SHP77 treated with DMSO at 0.1 percent for 48 hours (cell line): ENCODE measurements at regions not wholly inside any gene's neighbourhood (a gene's known extent, or its start where the extent isn't known, plus 50 kb on each side); places are given as distances from the start of the nearest gene placed in this dataset.
"Not testable (repeated sequence)": the region's sequence is repeated elsewhere in the genome, so short reads cannot be mapped to it uniquely, and the experiment has no call there.

Source experiments
- DNase-seq: peaks from one replicate; lab custom pipeline; 2025; lab: John Stamatoyannopoulos, UW

DNA sequence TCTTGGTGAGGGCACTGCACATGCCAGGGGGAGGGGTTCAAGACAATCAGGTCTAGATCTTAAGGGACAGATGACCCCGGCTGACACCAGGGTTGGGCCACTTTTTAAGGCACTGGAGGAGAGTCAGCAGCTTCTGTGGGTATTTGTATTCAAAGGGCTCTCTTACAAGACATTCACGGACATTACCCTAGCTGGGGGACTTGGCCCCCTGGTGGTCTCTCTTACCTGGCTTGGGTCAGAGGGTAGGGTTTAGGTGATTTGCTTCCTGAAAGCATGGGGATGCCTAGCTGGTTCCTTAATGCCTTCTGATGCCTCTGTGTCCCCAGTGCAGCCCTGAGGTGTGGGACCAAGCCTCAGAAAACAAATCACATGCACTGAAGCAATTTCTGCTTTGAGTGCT, 354.7 kb downstream of the CDC5L start:
- no peak for DNase-seq

- DNase-seq: no peak
Observed at GRCh38 chr6:44742828-44743372, 355.4 kb downstream of the CDC5L start.

GRCh38 chr6:44760116-44760515, 372.6 kb downstream of the CDC5L start:
- DNase-seq: not testable (repeated sequence)

DNA sequence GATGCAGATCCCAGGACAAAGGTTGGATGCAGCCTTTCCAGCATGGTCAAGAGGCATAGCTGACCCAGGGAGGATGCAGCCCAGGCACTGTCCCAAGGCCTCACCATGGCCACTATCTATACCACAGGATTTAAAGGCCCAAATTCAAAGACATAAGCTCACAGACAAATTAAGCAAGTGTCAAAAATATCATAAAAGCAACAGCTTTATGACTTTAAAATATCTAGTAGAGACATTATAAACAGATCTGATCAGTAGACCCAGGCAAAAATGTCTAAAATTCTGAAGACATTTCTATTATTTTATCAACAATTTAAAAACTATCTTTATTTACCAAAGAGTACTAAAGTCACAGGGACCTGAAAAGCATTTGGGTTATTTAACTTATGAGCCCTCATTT, 373.5 kb downstream of the CDC5L start:
- DNase-seq: no peak

DNA sequence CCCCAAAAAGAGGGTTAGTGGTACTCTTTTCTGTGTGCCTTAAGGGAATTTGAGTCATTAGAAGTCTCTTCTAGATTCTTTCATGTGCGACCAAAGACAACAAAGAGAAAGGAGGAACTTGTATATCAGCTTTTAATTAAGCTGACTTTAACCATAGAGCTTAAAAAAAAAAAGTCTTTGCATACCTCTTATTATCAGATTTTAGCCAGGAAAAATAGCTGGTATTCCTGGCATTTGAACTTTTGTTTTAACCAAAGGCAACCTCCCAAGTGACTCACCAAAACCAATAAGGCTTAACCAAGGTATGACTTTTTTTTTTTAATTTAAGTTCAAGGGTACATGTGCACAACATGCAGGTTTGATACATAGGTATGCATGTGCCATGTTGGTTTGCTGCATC, 375.0 kb downstream of the CDC5L start:
- DNase-seq: no peak

GRCh38 chr6:44771647-44772415, 384.3 kb downstream of the CDC5L start:
- DNase-seq: no peak

DNA sequence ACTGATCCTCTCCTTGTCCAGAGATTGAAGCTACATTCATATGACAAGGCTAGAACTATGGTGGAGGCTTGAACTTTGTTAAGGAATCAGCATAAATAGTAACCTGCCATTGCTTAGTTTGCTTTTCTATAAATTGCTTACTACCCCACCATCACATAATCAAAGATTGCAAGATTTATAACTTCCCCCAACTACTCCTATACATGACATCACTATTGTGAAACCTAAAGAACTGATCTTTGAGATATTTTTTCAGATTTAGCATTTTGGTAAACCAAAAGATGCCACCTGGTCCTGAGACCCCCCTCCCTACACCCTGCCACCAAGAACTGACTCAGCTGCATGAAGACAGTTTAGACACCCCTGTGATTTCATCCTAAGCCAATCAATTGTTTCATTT, 385.3 kb downstream of the CDC5L start:
- DNase-seq: no peak

GRCh38 chr6:44775121-44775520, 387.6 kb downstream of the CDC5L start:
- DNase-seq: no peak

DNA sequence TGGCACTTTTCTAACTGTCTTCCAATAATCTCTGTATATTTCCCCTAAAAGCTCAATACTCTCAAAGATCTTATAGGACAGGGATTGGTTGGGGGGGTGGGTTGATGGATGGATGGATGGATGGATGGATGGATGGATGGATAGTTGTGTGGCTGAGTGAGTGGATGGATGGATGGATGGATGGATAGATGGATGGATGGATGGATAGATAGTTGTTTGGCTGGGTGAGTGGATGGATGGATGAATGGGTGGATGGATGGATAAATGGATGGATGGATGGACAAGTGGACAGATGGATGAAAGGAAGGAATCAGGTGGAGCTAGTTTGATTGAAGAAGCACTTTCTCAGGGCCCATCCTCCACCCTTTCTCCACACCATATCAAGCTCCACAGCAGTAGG, 388.8 kb downstream of the CDC5L start:
- no peak for DNase-seq

- DNase-seq: no peak
Observed at GRCh38 chr6:44778513-44778912, 391.0 kb downstream of the CDC5L start.
